GM19351 (cell line): ENCODE measurements at regions not wholly inside any gene's neighbourhood (a gene's known extent, or its start where the extent isn't known, plus 50 kb on each side); places are given as distances from the start of the nearest gene placed in this dataset.
"Not testable (repeated sequence)": the region's sequence is repeated elsewhere in the genome, so short reads cannot be mapped to it uniquely, and the experiment has no call there.

Source experiments
- ATAC-seq: cut with Tn5 transposase; IDR thresholded peaks from one replicate; pipeline ENCODE4 v1.9.1; 2021; ENCODE audit warnings: mild to moderate bottlenecking, moderate library complexity; ENCODE audit not compliant: unreplicated experiment

DNA sequence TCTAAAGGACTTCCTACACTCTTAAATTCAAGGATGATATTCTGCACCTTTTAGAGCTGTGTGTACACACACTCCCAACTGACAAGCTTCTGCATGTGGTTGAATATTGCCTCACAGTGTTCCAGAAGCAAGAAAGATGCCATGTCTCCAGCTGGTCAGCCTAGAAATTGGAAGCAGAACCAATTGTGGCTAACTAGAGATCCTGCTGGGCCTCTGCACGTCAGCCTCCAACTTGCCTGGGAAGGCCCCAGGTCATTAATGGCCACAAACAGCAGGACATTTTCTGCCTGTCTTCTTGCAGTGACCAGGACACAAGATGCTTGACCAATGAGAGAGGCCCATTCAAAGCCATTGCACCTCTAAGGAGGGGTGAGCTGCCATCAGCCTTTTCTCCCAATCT lies 571.9 kb upstream of the BRINP1 start:
- ATAC-seq, result no peak

DNA sequence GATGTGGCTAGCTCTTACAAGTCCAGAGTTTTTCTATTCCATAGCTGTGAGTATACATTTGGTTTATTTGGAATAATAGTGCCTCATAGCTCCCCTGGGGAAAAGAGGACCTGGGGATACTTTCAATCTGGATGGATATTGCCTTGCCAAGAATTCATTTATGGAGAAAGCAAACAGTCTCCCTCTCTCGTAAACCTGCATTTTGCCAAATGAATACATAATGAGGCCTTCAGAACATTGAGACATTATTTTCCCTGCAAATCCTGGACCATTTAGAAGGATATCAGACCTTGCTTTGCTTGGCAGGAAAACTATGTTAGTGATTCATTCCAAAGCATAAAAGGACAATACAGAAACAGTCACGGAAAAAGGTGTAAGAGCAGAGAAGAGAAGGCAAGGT lies 569.6 kb upstream of the BRINP1 start:
- no peak for ATAC-seq

GRCh38 chr9:119934497-119934896 lies 565.3 kb upstream of the BRINP1 start:
- no peak for ATAC-seq

- ATAC-seq, result no peak
These were observed 564.0 kb upstream of the BRINP1 start for GRCh38 chr9:119933191-119933590.

DNA sequence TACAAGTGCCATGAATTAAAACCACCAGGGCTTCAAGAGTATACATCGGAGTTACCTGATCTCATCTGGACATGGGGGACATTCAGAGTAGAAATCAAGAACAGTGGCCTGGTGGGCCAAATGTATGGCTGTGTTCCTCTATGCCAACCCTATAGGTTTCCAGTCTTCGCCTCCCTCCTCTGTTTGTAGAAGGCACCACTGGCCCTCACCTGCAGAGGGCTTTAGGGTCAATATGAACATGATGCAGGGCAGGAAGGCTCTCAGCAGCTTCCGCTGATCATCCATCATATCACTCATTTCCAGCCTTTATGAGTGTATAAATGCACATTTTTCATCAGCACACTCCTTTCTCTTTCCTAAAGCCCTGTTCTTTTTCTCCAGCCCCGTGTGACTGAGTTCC lies 555.5 kb upstream of the BRINP1 start:
- no peak for ATAC-seq

GRCh38 chr9:119917175-119917574 lies 547.9 kb upstream of the BRINP1 start:
- ATAC-seq, result no peak

GRCh38 chr9:119907056-119907455 lies 537.8 kb upstream of the BRINP1 start:
- ATAC-seq, result no peak

DNA sequence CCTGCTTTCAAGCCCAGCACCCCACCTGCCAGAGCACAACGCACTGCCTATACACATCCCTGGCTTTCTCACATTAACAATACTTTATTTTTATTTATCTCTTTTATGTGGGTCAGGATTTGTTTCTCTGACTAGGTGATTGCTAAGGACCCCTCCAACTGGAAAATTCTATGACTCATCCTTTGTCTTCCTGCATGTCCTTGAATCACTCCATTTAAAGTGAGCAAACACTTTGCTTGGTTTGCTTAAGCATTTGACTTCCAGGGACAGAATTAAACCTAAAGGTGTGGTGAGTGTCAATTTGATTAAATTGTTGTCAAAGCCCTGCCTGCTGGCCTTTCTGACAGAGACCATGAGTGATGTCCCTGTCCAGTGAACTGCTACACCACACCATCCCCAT lies 536.5 kb upstream of the BRINP1 start:
- no peak for ATAC-seq

- ATAC-seq, result no peak
These were observed 534.6 kb upstream of the BRINP1 start for GRCh38 chr9:119903851-119904250.

GRCh38 chr9:119902611-119903010 lies 533.4 kb upstream of the BRINP1 start:
- no peak for ATAC-seq

DNA sequence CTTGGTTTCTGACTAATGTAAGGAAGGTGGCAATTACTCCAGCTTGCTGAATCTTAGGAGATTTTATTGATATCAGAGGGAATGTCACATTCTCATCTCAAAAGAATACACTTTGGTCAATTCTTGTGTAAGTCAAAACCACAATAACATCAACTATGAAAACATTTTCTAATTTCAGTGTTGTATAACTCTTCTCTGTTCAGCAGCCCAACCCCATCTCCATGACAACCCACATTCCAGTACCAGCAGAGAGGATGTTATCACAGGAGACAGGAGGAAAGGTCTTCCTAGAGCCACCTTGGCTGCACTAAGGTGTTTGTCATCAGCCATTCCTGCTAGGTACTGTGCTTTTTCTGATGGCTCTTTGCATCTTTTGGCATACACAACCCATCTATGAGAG lies 529.1 kb upstream of the BRINP1 start:
- ATAC-seq, result no peak

DNA sequence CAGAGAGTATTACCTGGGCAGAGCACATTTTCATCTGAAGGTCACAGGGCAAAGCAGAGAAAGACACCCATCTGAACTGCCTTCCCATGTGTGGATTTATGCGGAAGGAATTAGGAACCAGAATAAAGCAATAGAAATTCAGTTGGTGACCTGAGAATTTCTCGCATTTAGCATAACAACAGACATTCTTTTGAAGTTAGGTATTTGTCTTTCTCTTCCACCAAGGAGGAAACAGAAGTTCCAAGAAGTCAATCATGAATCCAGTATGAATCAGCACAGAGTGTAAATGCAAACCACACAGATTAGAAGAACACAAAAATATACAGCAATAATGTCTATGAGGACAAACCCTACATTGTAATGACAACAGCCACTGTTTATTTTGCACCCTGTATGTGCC lies 515.2 kb upstream of the BRINP1 start:
- ATAC-seq, result no peak

- no peak for ATAC-seq
These were observed 512.7 kb upstream of the BRINP1 start for GRCh38 chr9:119881898-119882297.

- no peak for ATAC-seq
These were observed 511.1 kb upstream of the BRINP1 start for GRCh38 chr9:119880361-119880760.

- no peak for ATAC-seq
These were observed 508.1 kb upstream of the BRINP1 start for GRCh38 chr9:119877306-119877705.

DNA sequence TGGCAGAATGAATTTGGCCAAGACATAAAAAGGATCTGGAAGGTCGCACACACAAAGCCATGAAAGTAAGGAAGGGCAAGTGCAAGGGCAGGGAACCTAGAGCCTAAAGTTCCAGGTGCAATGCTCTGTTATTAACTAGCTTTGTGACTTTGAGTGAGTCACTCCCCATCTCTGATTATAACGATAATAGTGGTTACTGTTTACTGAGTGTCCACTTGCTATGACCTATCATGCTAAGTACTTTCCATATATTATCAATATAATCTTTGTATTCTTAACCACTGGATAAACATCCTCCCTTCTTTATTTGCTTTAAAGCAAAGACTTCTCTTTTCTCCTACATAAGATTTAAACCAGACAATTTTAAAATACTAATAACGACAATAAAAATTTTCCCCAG lies 504.6 kb upstream of the BRINP1 start:
- ATAC-seq, result no peak

GRCh38 chr9:119870251-119870650 lies 501.0 kb upstream of the BRINP1 start:
- ATAC-seq, result not testable (repeated sequence)

GRCh38 chr9:119868694-119869093 lies 499.5 kb upstream of the BRINP1 start:
- no peak for ATAC-seq

DNA sequence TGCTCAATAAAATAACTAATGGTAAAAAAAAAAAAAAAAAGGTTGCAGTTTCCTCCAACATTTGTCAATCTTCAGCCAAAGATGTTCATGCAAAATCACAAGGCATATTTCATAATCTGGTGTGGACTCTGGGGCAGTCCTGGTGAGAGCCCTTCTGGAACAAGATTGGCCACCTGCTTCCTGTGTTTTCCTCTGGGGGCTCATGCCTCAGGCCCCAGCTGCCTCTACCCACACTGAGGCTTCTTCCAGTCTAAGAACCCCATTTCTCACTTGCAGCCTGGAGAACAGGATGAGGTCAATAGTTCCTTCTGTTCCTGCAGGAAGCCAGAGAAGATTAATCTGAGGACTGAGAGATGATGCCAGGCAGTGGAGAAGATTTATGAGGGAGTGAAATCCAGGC lies 492.6 kb upstream of the BRINP1 start:
- no peak for ATAC-seq

DNA sequence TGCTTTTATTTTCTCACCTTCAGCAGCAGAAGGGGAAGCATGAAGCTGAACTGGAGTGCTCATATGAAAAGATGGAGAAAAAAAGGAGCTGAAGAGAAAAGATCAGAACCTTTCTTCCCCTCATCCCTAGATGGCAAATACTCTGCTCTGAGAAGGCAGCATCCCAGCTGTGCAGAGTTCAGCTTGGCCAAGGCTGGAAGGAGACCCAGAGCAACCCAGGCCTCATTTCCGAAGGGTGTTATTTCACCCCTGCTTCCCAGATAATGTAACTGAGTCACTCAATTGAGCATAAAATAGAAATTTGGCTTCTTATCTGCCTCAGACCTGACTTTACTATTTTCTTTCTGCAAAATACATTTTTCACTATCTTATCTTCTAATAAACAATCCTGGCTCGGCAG lies 489.9 kb upstream of the BRINP1 start:
- no peak for ATAC-seq

DNA sequence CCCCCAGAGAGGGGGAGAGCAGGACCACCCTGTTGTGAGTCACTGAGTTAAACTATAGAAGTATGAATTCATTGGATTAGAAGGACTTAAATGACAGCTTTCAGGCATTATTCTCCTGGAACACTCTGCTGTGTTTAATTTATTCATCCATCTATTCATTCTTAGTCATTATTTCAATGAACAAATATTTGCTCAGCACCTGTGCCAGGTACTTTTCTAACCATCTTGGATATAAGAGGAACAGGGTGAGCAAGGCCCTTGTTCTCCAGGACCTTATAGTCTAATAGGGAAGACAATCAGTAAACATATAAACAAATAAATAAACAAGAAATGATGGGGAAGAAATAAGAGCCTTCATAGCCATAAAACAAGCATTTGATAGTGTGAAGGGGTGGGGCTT lies 483.9 kb upstream of the BRINP1 start:
- no peak for ATAC-seq

- no peak for ATAC-seq
These were observed 483.2 kb upstream of the BRINP1 start for GRCh38 chr9:119852390-119852789.

GRCh38 chr9:119844431-119844830 lies 475.2 kb upstream of the BRINP1 start:
- no peak for ATAC-seq

GRCh38 chr9:119841016-119841415 lies 471.8 kb upstream of the BRINP1 start:
- ATAC-seq, result no peak
